A673 (cell line): ENCODE measurements at regions not wholly inside any gene's neighbourhood (a gene's known extent, or its start where the extent isn't known, plus 50 kb on each side); places are given as distances from the start of the nearest gene placed in this dataset.

ENCODE experiments used
- BruUV-seq: library from RNA; stranded (reverse); fragments of 400-500 nt; replicated peaks from 2 replicates; lab custom pipeline; 2021; lab: Mats Ljungman, UMichigan
- CTCF ChIA-PET: fragments of 300-600 bp; sonication (Branson Sonifier 250); formaldehyde crosslinking; loops from one replicate; lab custom pipeline; 2022; ENCODE audit warnings: antibody characterized with exemption; lab: Charles Lee
- POLR2A ChIA-PET: fragments of 300-600 bp; sonication (Branson Sonifier 250); formaldehyde crosslinking; loops from one replicate; lab custom pipeline; 2022; ENCODE audit warnings: antibody characterized with exemption; ENCODE audit not compliant: low non-redundant PET; lab: Charles Lee
- DNase-seq: peaks from one replicate; pipeline ENCODE4 v3.0.0-alpha.2; 2015; ENCODE audit warnings: low spot score
- H3K27ac ChIP-seq: fragments of 200-600 bp; sonication (generic); 2 replicates; pipeline ENCODE4 v1.5.1; 2016; ENCODE audit warnings: mixed run types, low read depth, mild to moderate bottlenecking, mixed read lengths, antibody characterized with exemption, low read length; ENCODE audit not compliant: poor library complexity, severe bottlenecking
- H3K27me3 ChIP-seq: fragments of 200-600 bp; sonication (generic); replicated peaks from 2 replicates; pipeline ENCODE4 v1.6.1; 2017; ENCODE audit warnings: mixed run types, low read depth, mild to moderate bottlenecking, mixed read lengths, antibody characterized with exemption, low read length; ENCODE audit not compliant: insufficient read depth, poor library complexity
- H3K36me3 ChIP-seq: fragments of 200-600 bp; sonication (generic); 2 replicates; pipeline ENCODE4 v1.6.1; 2016; ENCODE audit warnings: mixed run types, mild to moderate bottlenecking, mixed read lengths, antibody characterized with exemption, low read length; ENCODE audit not compliant: insufficient read depth, poor library complexity, severe bottlenecking
- H3K4me1 ChIP-seq: fragments of 200-600 bp; sonication (generic); 2 replicates; pipeline ENCODE4 v1.6.1; 2017; ENCODE audit warnings: mixed run types, mild to moderate bottlenecking, mixed read lengths, antibody characterized with exemption, low read length; ENCODE audit not compliant: insufficient read depth, poor library complexity, severe bottlenecking
- H3K4me3 ChIP-seq: fragments of 200-600 bp; sonication (generic); 2 replicates; pipeline ENCODE4 v1.5.1; 2016; ENCODE audit warnings: low read depth, mixed run types, mild to moderate bottlenecking, mixed read lengths, low read length; ENCODE audit not compliant: poor library complexity, severe bottlenecking
- H3K9me3 ChIP-seq: fragments of 200-600 bp; sonication (generic); 2 replicates; pipeline ENCODE4 v1.6.1; 2016; ENCODE audit warnings: mixed run types, low read depth, mild to moderate bottlenecking, mixed read lengths, antibody characterized with exemption, low read length; ENCODE audit not compliant: poor library complexity, severe bottlenecking
- EZH2 ChIP-seq: fragments of 200-600 bp; sonication (generic); IDR thresholded peaks from 2 replicates; pipeline ENCODE4 v1.6.1; 2017; ENCODE audit warnings: borderline replicate concordance, low read depth, mild to moderate bottlenecking, mixed read lengths, antibody characterized with exemption, low read length; ENCODE audit not compliant: poor library complexity, severe bottlenecking
- intact Hi-C: fragments of 100-400 bp; cut with micrococcal nuclease; formaldehyde crosslinking; loops from one replicate; pipeline ENCODE4 v1.10.0; 2022; ENCODE audit not compliant: unreplicated experiment
- TF ChIP-seq, protein P1 (sequence below): fragments of 300-800, 200-600 bp; sonication (generic); conservative IDR thresholded peaks from 2 replicates; pipeline ENCODE4 v1.5.1; 2017; ENCODE audit warnings: low read depth, mild to moderate bottlenecking, antibody characterized with exemption, low read length, moderate library complexity, mixed read lengths

DNA sequence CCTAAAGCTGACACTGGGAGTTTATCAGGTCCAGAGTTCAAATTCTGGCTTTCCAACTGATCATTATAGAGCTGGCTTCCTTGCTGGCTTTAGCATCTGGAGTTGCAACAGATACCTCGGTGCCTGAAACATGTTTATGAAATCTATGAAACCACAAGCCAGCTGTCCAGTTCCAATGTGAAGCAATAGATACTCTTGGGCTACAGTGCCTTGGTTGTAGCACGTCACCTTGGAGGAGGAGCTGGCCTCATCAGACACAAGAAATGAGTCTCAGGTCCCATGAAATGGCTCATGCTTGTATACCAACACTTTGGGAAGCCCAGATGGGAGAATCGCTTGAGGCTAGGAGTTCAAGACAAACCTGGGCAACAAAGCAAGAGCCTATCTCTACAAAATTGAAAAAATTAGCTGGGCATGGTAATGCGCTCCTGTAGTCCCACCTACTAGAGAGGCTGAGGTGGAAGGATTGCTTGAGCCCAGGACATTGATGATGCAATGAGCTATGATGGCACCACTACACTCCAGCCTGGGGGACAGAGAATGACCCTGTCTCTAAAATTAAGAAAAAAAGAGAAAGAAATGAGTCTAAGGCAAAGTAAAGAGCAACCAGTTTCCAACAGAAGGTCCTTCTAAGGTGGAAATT, 132.5 kb upstream of the ZNF648 start:
- no peak for DNase-seq
- Histone ChIP-seq H3K9me3 (no peaks in the 10 kb centered on the region), H3K27ac (no peak overlapping the region), H3K4me1 (no peaks in the 10 kb centered on the region), H3K27me3 (peaks cover 9% of the 10 kb centered on the region), H3K36me3 (no peaks in the 10 kb centered on the region), H3K4me3 (no peak overlapping the region)
- intact Hi-C loops = no loop called here
- BruUV-seq = no TSS peak
- POLR2A ChIA-PET = interaction anchor here (0.5 kb wide), 1 partner anchor 111 kb away, joined by 3 read pairs; no protein-coding TSS in a partner anchor
- CTCF ChIA-PET = no interaction called here
- TF ChIP-seq EZH2 = no peak
- TF ChIP-seq, protein P1, sequence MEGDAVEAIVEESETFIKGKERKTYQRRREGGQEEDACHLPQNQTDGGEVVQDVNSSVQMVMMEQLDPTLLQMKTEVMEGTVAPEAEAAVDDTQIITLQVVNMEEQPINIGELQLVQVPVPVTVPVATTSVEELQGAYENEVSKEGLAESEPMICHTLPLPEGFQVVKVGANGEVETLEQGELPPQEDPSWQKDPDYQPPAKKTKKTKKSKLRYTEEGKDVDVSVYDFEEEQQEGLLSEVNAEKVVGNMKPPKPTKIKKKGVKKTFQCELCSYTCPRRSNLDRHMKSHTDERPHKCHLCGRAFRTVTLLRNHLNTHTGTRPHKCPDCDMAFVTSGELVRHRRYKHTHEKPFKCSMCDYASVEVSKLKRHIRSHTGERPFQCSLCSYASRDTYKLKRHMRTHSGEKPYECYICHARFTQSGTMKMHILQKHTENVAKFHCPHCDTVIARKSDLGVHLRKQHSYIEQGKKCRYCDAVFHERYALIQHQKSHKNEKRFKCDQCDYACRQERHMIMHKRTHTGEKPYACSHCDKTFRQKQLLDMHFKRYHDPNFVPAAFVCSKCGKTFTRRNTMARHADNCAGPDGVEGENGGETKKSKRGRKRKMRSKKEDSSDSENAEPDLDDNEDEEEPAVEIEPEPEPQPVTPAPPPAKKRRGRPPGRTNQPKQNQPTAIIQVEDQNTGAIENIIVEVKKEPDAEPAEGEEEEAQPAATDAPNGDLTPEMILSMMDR = no peak

DNA sequence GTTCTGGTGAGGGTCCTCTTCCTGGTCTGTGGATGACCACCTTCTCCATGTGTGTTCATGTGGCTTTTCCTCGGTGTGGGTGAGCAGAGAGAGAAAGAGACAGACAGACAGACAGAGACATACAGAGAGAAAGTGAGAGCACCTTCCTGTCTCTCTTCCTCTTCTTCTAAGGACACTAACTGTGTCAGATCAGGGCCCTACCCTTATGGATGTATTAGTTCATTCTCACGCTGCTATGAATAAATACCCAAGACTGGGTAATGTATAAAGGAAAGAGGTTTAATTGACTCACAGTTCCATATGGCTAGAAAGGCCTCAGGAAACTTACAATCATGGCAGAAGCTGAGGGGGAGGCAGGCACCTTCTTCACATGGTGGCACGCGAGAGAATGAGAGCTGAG, 131.5 kb upstream of the ZNF648 start:
- TF ChIP-seq, protein P1 = no peak
- no peak for TF ChIP-seq EZH2
- H3K27me3 ChIP-seq = peaks cover 9% of the 10 kb centered on the region
- H3K9me3 ChIP-seq = no peaks in the 10 kb centered on the region
- no TSS peak for BruUV-seq
- DNase-seq = no peak
- H3K4me1 ChIP-seq = no peaks in the 10 kb centered on the region
- H3K27ac ChIP-seq = no peak overlapping the region
- ChIA-PET POLR2A (no interaction called here), CTCF (no interaction called here)
- intact Hi-C loops = no loop called here
- H3K36me3 ChIP-seq = no peaks in the 10 kb centered on the region
- no peak overlapping the region for H3K4me3 ChIP-seq

GRCh38 chr1:182192215-182192614, 130.7 kb upstream of the ZNF648 start:
- DNase-seq = no peak
- no TSS peak for BruUV-seq
- H3K4me3 ChIP-seq = no peak overlapping the region
- TF ChIP-seq, protein P1 = no peak
- no peak for TF ChIP-seq EZH2
- CTCF ChIA-PET = no interaction called here
- peaks cover 7% of the 10 kb centered on the region for H3K27me3 ChIP-seq
- no peaks in the 10 kb centered on the region for H3K4me1 ChIP-seq
- intact Hi-C loops = no loop called here
- no peak overlapping the region for H3K27ac ChIP-seq
- no peaks in the 10 kb centered on the region for H3K36me3 ChIP-seq
- no peaks in the 10 kb centered on the region for H3K9me3 ChIP-seq
- POLR2A ChIA-PET = no interaction called here
